ENCODE measurements at regions not wholly inside any gene's neighbourhood (a gene's known extent, or its start where the extent isn't known, plus 50 kb on each side); places are given as distances from the start of the nearest gene placed in this dataset.
"Not testable (repeated sequence)": the region's sequence is repeated elsewhere in the genome, so short reads cannot be mapped to it uniquely, and the experiment has no call there.

DNA sequence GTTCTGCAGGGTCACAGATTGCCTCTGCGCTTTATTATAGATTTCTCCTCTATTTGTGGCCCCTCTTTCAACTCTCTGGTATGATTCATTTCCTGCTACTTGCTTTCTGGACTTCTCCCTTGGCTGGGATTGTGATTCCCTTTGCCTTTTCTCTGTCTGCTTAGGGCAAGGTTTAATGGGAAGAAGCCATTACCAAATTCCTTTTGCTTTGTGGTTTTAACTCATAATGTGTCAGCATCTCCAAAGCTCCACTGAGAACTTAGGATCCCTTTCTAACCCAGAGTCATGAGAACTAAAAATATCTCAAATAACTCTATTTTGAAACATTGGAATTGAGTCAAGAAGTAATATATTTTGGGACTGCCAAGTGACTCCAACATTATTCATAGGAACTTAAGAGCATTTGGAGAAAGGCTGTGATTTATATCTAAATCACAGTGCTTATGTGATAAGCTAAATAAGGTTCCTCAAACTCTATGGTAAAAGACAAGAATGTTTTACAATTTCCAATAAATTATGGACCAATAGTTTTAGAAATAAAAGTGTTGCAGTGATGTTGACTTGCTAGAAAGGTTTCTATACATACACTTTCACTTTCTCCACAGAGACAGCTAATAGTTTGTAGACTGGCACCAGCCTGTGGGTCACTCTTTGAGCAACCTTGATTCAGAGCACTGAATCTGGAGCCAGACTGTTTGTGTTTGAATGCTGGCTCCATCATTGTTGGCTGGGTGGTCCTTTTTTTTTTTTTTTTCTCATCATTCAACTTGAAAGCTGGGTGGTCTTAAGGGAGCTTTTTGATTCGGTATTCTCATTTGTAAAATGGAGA, 93.9 kb downstream of the DACT1 start:
- no peak for DNase-seq

DNA sequence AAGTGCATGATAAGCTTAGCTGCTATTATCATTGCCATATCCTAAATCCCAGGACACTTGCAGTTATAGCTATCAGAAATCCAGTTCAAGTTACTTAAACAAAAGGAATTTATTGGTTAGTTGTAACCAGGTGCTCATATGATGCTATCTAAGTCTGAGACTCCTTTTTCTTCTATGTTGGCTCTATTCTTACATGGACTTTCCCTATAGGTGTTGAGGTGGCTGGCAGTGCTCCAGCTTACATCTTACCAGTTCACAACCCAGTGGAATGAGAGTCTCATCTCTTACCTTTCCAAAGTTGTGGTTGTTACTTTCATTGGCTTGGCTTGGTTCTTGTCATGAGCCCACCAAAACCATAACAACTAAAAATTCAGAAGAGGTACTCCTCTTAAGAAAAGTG, 94.6 kb downstream of the DACT1 start:
- no peak for DNase-seq

DNA sequence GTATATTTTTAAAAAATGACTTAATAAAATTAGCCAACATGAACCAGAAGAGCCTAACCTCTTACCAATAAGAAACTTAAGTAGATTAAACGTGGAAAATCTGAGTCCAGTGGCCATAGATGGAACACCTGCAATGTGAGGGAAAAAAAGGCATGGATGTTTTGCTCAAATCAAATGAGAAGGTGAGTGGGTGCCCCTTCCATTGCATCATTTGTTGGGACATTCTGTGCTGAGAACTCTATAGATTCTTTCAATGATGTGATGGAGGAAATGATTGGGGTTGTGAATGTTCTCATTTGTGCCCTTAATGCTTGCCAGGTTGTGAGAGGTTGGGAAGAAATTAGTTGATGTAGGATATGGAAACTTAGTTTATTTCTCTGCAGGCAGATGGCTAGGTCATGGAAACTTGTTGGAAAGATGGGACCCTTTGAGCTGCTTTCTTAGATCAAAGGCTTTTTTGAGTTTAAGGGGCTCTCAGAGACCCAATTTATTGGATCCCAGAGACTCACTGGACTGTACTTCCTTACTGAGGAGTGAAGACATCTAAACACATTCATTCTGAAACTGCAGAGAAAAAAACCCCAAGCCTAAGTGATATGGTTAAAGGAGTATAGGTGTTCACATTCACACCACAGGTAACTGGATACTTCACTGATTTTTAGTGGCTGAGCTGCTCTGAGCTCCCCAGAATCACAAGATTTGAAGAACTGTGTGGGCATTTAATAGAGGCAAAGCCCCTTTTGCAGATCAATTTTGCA, 95.9 kb downstream of the DACT1 start:
- no peak for DNase-seq

DNA sequence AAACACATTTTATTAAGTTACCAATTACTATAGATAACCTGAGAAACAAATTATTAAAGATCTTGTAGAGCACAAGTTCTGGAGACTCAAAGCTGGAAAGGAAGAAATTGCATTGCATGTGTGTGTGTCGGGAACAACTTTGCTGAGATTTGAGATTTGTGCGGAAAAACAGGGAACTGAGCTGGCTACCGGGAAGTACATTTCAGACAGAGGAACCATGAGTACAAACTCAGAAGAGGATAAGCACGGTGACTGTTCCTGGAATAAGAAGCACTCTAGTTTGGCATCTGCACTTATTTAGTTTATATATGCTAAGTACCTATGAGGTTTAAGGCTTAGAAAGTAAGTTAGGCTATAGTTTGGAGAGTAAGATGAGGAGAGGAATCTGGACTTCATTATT, 97.8 kb downstream of the DACT1 start:
- no peak for DNase-seq

DNA sequence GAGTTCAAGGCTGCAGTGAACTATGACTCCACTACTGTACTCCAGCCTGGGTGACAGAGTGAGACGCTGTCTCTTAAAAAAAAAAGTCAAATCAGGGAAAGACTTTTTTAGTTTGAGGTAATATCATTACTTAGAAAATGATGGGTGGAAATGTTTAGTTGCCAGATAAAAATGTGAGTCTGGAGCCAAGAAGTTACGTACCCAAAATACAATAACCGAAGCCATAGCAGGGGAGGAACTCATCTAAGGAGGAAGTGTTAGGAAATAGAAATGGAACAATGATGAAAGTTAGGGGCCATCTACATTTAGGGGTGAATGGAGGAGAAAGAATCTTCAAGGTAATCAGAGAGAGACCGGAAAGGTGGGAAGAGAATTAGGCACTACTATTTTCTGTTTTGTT, 98.8 kb downstream of the DACT1 start:
- DNase-seq: no peak

DNA sequence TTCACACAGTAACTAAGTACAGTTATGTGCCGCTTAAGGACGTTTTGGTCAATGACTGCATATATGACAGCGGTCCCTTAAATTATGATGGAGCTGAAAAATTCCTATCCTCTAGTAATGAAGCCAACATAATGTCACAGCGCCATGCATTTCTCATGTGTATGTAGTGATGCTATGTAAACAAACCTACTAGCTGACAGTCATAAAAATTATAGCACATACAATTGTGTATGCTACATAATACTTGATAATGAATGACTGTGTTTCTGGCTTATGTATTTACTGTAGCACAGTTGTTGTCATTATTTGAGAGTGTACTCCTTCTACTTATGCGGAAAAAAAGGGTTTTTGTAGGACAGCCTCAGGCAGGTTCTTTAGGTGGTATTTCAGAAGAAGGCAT, 99.7 kb downstream of the DACT1 start:
- no peak for DNase-seq

DNA sequence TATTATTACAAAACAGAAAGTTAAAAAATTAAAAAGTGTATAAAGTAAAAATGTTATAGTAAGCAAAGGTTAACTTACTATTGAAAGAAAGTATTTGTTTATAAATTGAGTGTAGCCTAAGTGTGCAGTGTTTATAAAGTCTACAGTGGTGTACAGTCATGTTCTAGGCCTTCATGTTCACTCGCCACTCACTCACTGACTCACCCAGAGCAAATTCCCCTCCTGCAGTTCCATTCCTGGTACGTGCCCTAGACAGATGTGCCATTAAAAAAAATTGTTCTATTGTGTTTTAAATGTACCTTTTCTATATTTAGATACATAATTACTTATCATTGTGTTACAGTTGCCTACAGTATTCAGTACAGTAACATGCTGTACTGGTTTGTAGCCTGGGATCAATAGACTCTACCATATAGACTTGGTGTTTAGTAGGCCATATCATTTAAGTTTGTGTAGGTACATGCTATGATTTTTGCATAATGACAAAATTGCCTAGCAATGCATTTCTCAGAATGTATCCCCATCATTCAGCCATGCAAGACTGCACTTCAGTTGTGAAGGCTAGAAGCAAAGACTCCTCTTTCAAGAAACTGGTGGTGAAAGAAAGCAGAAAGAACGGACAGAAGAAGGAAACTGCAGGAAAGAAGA, 100.6 kb downstream of the DACT1 start:
- DNase-seq: no peak

DNA sequence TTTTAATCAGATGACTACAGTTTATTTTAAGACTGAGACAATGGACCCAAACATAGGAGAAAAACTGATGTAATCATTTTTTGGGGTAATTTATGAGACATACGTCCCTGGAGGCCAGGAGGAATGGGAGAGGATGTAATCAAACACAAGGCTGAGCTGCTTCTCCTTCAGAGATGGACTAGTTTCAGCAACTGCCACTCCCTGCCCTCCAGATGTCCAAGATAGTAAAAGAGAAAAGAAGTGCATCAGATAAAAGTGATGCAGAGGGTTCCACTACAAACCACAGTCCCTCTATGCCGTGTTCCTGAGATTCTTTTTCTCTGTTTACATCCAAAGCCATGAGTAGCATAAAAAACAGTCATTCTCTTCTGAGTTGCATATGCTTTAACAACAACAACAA, 101.1 kb downstream of the DACT1 start:
- DNase-seq: no peak

DNA sequence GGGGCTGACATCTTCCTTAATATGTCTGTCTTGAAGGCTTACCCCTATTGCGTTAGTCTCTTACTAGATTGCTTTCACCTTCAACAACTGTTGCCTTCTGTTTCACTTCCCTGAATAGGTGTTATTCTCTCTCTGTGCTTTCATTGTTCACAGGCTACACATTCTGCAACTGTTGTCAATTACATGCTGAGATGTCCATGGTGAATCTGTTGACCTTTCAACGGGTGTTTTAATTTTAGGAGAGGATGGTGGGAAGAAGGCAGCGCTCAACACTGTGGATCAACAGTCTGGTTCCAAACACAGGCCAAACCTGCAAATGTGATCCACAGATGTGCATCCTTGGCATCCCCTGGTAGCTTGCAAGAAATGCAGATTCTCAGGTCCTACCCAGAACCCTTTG, 101.9 kb downstream of the DACT1 start:
- no peak for DNase-seq

DNA sequence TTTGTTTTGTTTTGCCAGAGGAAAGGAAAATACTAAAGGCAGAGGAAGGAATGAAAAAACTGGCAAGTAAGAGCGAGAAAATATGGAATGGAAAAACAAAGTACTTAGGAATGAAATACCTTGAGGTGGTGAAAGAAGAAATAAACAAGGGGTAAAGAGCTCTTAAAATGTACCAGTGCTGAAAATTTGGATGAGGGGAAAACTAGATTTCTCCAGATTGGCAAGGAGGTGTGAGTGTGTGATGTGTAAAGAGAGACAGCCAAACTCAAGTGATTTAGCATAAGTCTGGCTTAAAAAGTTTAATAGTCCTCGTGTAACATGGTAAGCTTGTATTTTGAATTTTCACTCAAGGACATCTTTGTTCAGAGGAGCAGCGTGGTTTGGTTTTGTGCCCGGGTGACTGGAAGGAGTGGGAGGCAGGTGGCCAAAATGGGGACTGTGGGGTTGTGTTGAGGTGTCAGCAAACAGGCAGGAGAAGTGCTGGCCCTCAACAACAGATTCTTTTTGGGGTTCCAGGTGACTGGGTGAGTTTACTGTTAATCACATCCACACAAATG, 102.7 kb downstream of the DACT1 start:
- no peak for DNase-seq

DNA sequence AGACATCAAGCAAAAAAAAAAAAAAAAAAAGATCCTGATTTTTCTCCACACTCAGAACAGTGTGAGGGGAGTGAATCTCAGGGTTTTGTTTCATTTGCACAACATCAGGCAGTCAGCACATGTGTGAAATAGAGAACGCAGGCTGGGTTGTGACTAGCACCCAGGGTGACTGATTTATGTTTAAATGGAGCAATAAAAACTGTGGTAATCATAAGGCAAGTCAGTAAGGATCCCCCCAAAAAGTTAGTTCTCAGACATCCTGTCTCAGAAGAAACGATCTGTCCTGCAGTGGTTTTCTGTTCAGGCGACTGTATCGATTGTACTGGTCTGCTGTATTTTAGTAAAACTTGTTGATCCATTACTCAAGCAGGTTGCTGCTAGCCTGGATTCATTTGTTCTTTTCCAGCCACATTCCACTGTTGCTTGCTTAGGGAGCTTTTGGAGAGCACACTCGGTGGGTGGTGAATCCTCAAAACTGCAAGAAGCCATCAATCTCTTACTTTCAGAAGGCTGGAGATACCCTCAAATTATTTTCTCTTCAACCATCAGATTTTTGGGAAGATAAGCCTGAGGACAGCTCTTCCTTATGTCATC, 107.1 kb downstream of the DACT1 start:
- no peak for DNase-seq

DNA sequence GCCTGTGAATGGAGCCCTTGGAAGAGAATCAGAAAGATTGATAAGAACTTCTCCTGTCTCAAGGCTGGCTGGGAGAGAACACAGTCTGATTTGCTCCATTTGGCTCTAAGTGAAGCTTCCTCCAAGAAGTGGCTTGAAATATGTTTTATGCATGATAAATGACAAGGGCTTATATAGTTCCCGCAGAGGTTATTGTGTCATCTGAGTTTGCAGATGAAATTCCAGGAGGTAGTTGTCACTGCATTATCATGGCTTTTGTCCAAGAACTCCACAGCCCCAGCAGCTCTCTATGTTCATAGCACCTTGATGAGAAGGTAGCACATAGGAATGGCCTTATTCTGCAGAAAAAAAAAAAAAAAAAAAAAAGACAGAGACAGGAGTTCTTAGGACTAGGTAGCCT, 108.5 kb downstream of the DACT1 start:
- DNase-seq: no peak

DNA sequence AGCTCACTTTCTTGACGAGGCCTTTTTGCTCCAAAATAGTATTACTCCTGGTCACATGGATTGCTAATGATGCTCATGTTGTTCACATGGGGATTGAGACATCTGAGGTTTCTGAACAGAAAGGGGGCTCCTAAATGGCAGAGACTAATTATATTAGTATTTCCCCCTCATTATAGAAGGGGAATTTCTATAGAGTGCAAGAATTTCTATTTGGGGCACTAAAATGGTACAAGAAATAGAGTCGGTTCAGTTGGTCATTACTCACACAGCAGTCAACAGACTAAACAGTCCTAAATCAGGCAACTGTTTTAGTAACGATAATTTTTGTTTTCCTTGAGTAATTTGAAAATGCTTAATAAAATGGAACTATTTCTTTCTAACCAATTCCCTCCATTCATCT, 108.9 kb downstream of the DACT1 start:
- DNase-seq: no peak

DNA sequence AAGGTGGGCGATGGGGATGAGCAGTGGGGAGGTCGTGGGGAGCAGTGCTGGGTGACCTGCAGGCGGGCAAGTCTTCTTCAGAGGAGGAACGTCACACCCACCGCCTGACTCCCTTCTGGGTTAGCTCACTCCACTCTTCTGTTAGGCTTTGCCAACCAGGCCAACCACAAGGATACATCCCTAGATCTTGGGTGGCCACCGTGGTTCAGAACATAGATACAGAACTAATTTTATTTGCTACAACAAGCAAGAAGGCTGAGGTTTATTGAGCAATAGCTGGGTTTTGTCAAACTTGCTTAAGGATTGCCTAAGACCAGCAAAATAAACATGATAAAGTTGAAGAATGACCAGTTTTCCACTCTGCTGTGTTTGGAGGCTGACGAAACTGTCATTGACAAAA, 109.4 kb downstream of the DACT1 start:
- no peak for DNase-seq

DNA sequence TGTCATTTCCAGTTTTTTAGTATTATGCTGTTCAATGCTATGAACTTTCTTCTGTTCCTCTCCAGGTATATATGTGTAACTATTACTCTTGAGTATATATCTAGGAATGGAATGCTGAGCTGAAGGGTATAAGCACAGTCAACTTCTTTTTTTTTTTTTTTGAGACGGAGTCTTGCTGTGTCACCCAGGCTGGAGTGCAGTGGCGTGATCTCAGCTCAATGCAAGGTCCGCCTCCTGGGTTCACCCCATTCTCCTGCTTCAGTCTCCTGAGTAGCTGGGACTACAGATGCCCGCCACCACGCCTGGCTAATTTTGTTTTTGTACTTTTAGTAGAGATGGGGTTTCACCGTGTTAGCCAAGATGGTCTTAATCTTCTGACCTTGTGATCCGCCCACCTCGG, 110.5 kb downstream of the DACT1 start:
- DNase-seq: not testable (repeated sequence)

DNA sequence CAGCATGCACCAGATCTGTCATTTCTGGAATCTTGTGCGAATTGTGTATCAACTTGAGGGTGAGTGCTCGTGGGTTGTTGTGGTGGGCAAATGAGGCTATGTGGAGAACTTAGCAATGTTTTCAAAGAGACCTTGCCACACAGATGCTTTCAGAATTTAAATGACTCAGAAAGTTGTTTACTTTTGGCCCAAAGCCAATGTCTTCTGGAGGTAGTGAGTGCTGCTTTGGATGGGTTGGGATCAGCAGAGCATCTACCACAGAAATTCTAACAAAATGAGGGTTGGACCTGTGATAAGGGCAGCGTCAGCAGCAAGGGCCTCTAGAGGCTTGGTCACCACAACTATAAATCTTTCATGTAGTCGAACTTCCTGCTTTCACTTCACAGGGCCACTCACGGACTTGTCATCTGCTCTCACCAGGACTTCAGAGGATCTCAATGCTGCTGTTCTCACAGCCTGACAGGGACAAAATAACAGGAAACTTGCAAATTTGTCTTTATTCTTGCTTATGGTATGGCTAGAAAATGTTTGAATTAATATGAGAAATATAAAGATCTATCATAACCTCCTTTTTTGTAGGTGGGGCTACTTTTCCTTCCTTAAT, 111.4 kb downstream of the DACT1 start:
- peak; percentile 60 to 83 for DNase-seq

DNA sequence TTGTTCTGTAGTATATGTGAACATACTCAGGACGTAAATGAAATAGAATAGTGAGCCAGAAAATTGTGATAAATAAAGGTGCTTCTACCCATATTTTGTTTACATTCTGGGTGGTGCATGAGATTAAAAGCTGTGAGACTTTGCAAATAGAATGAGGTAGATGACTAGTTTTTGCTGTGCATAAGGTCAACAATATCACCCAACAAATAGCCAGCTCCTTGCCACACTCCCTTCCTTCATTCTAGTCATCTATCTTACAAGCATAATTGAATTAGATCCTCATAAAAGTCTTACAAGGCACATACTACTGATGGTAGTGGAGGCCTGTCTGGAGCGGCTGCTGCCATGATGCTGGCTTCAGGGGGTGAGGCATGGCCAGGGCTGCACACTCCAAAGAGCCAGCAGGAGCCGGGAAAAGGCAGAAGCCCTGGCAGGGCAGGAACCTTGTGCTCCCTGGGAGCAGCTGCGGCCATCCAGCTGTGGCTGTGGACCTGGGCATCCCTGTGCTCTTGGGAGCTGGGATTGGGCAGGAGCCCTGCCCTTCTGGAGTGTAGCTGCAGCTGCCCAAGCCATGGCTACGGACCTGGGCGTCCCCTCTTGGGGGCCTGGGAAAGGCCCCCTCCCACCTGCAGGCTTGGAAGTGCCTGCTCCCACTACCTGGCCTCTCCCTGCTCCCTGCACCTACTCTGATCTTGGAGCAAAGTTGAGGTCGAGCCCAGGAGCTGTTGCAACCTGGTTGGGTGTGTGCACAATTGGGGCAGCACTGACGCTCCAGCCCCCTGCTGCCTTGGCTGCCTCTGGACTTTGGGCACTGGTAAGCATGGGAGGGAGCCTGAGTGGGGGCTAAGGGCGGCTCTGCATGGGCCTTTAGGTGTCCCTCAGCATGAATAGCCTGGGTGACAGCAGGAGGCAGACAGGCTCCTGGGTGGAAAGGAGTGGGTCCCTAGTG, 112.8 kb downstream of the DACT1 start:
- DNase-seq: no peak

DNA sequence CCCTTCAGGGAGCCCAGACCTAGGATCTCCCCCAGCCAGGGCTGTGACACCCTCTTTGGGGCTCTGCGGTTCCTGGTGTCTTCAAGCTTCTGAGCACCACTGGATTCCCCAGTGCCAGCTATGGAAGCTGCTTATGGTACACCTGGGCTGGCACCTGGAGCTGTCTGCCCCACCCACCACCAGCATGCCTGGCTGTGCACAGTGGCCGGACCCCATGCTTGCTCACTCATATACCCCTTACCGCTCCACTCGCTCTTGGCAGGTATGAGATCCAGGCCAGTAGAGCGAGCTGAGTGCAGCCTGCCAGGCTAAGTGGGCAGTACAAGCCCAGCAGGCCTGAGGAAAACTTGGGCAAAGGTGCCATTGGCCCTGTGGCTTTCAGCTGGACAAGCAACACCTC, 114.0 kb downstream of the DACT1 start:
- DNase-seq: no peak

DNA sequence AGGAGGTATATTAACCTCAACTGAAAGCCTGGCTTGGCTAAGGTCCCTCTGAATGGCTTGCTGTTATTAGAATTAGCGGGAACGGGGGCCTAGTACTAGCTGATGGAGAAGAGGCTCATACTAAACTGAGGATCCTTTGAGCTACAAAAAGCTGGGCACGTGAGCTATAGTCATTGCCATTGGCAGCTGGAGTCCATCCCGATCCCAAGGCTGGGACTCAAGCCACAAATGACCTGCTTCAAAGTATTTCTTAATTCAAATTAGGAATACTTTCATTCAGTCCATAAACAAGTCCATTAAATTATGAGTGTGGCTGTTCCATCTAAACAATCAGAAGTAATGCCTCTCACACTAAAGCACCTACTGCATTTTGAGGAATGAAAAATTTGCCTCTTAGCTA, 114.5 kb downstream of the DACT1 start:
- DNase-seq: no peak

DNA sequence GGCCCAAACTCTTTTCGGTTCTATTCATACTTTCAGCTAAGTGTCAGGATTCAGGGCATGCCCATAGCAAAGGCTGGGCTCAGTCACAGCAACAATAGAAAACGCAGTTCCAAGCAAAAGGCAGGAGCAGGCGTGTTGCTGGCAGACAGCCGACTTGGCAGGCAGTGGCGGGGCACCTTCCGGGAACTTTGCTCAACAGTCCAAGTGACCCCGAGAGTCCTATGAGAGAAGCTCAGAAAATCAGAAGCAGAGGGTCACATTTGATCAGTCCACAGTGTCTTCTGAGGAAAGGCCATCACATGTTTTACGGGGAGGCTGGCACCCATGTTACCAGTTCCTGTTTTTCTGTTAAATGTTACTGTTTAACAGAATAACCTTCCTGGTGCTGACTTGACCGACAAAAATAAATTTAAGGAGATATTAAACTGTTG, 115.0 kb downstream of the DACT1 start:
- no peak for DNase-seq

Data from NCI-H187 (cell line).